ACHN (cell line): ENCODE measurements at regions not wholly inside any gene's neighbourhood (a gene's known extent, or its start where the extent isn't known, plus 50 kb on each side); places are given as distances from the start of the nearest gene placed in this dataset.

Experiments
- DNase-seq: peaks from one replicate; pipeline ENCODE4 v3.0.0-alpha.2; 2015
- in situ Hi-C: cut with HindIII; loops from 2 replicates; pipeline ENCODE4 v1.10.0; 2017; ENCODE audit warnings: low sequenced_read_pairs, low pct_ligation_motif_present, low pct_unique_long_range_greater_than_20kb

DNA sequence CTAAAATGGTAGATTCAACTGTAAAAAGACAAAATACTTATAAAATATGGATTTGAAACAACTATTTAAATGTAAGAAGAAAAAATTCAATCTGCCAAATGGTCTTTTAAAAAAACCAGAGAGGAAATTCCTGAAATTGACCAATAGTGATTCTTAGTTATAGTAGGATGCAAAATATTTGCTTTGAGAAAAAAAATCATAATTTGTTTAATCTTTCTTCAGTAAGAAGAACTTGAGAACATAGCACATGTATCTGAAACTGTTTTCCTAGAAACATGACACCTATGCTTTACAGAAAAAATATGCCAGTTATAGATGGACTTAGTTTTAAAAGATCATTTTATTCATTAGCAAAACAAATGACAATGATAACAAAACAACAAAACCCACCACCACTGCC is 186.9 kb upstream of the CD180 start:
- DNase-seq = no peak
- in situ Hi-C loops = no loop called here

DNA sequence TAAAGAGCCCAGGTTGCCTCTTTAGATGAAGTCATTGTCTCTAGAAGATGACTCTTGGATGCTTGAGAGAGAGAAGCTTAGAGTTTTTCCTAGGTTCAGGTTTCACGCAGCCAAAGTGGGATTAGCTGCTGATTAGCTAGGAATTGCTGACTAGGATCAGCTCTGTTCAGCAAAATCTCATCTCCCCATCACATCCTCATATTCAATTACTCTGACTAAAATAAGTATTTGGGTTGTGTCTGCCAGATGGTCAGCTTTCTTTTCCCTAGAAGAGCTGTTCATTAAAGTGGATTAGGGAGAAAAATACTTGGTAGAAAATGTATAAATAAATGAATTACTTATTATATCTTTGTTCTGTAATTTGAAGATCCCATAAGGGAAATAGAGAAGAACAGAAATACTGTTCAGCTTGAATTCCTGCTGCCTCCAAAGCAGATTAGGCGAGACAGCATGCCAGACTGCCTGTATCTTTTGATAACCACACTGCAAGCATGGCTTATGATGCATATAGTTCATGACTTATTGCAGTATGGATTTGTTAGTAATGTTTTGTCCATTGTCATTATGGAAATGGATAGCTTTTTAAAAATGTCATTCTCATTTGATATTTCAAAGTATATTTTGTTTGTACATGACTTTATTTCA is 184.8 kb upstream of the CD180 start:
- in situ Hi-C loops = no loop called here
- no peak for DNase-seq

GRCh38 chr5:67380431-67380830 is 183.8 kb upstream of the CD180 start:
- DNase-seq = no peak
- in situ Hi-C loops = no loop called here

- in situ Hi-C loops = no loop called here
These were observed 183.2 kb upstream of the CD180 start for GRCh38 chr5:67379753-67380152.

GRCh38 chr5:67378256-67378655 is 181.7 kb upstream of the CD180 start:
- in situ Hi-C loops = no loop called here
- DNase-seq = no peak

More at GRCh38 chr5:67379753-67380152, 183.2 kb upstream of the CD180 start:
- no peak for DNase-seq

GRCh38 chr5:67377631-67378030 is 181.0 kb upstream of the CD180 start:
- in situ Hi-C loops = no loop called here
- no peak for DNase-seq

GRCh38 chr5:67375606-67376005 is 179.0 kb upstream of the CD180 start:
- in situ Hi-C loops = no loop called here
- DNase-seq = no peak

GRCh38 chr5:67374378-67374777 is 177.8 kb upstream of the CD180 start:
- DNase-seq = no peak
- in situ Hi-C loops = no loop called here

DNA sequence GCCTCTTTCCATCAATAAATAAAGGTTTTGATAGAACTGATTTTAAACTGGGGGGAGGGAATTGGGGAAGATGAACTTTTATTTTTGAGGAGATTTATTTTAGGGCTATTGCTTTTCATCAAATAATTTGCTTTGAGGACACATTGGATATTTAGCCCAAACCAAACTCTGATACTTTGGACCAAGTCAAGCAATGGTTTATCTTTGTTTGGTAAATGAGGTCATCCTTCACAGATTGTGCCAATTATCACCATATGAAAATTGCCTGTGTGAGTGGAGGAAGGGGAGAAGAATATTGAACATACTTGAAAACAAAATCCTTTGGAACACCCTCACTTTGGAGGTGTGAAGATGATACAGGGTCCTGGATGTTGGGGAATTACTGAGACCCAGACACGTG is 176.9 kb upstream of the CD180 start:
- in situ Hi-C loops = no loop called here
- no peak for DNase-seq

- in situ Hi-C loops = no loop called here
These were observed 176.3 kb upstream of the CD180 start for GRCh38 chr5:67372887-67373286.

GRCh38 chr5:67371924-67372323 is 175.3 kb upstream of the CD180 start:
- in situ Hi-C loops = no loop called here
- DNase-seq = no peak

More at GRCh38 chr5:67372887-67373286, 176.3 kb upstream of the CD180 start:
- no peak for DNase-seq

DNA sequence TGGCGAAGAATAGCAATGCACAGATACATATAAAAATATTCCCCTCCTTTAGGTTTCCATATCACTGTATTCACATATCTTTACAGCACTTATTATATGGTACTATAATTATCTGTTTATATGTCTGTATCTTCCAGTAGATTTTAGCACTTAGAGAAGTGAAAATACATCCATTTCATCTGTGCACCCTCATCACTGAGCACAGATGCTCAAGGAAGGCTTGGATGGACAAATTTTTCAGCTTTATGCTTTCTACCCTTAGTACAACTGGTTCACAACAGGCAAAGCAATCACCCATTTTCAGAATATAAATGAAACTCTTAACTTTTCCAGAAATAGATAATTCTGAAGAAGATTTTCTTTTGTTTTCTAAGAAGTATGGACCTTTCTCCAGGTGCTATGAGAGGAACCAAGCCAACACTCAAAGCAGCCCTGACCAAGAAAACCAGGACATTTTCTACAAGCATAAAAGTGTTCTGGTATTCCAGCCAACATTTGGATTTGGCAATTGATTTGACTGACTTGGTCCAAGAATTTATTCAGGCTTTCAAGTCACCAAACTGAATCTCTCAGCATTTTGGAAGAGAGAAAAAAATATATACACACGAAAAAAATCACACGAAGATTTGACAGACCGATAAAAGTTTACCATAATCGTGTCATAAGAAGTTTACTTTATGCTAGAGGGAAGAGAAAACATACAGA is 170.2 kb upstream of the CD180 start:
- in situ Hi-C loops = no loop called here
- no peak for DNase-seq

- no peak for DNase-seq
- in situ Hi-C loops = no loop called here
These were observed 169.7 kb upstream of the CD180 start for GRCh38 chr5:67366276-67366675.

GRCh38 chr5:67364381-67364970 is 167.9 kb upstream of the CD180 start:
- DNase-seq = no peak
- in situ Hi-C loops = no loop called here

DNA sequence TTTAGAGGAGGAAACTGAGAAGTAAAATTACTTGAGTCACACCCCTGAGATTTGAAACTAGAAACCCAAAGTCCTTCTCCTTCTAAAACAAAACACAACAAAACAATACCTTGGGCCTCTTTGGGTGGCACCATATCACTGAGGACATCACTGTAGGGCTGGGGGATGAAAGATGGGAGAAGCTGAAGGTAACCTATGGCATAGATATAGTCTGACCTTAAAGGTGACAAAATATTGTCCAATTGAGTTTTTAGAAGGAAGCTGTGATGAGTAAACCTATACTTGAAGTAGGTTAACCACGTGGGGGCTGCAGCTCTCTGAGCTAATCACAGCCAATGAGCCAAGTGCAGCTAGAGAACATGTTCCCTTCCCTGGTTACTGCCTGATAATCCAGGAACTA is 167.4 kb upstream of the CD180 start:
- in situ Hi-C loops = no loop called here
- DNase-seq = no peak

GRCh38 chr5:67363180-67363709 is 166.6 kb upstream of the CD180 start:
- in situ Hi-C loops = no loop called here
- DNase-seq = no peak

- in situ Hi-C loops = no loop called here
- no peak for DNase-seq
These were observed 165.5 kb upstream of the CD180 start for GRCh38 chr5:67361932-67362729.

DNA sequence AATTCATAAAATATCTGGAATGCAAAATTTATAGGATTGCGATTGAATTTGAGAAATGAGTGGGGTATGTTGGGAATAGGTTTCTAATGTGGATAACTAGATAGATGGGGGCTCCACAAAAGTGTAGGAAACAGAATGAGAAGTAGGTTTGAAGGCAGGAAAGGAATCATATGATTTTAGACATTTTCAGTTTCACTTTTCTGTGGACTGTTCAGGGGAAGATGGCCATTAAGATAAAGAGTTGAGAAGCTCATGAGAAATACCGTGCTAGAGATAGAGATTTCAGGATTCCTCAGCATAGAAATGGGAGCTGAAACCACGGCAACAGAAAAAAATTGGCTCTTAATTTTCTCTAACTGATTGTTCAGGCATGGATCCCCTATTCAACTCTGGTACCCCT is 163.4 kb upstream of the CD180 start:
- no peak for DNase-seq
- in situ Hi-C loops = no loop called here

DNA sequence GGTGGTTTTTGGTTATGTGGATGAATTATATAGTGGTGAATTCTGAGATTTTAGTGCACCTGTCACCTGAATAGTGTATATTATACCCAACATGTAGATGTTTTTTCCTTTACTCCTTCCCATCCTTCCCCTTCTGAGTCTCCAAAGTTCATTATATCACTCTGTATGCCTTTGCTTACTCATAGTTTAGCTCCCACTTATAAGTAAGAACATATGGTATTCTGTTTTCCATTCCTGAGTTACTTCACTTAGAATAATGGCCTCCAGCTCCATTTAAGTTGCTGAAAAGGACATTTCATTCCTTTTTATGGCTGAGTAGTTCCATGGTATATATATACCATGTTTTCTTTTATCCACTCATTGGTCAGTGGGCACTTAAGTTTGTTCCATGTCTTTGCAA is 161.6 kb upstream of the CD180 start:
- in situ Hi-C loops = no loop called here
- no peak for DNase-seq
